22Rv1 (cell line): ENCODE measurements at regions not wholly inside any gene's neighbourhood (a gene's known extent, or its start where the extent isn't known, plus 50 kb on each side); places are given as distances from the start of the nearest gene placed in this dataset.

Source experiments
- H3K27ac ChIP-seq: fragments of 450-650 bp; 2 replicates; pipeline ENCODE4 v1.5.1; 2017
- CTCF ChIP-seq: fragments of 450-650 bp; IDR thresholded peaks from 2 replicates; pipeline ENCODE4 v1.5.1; 2017; ENCODE audit warnings: mild to moderate bottlenecking
- ZFX ChIP-seq: fragments of 450-650 bp; IDR thresholded peaks from 2 replicates; pipeline ENCODE4 v1.6.1; 2017; ENCODE audit warnings: antibody characterized with exemption, borderline replicate concordance

- TF ChIP-seq ZFX, result no peak
- no peak for TF ChIP-seq CTCF
- no peak overlapping the region for H3K27ac ChIP-seq
Measured at GRCh38 chr16:86090461-86091170, 191.7 kb downstream of the IRF8 start.

DNA sequence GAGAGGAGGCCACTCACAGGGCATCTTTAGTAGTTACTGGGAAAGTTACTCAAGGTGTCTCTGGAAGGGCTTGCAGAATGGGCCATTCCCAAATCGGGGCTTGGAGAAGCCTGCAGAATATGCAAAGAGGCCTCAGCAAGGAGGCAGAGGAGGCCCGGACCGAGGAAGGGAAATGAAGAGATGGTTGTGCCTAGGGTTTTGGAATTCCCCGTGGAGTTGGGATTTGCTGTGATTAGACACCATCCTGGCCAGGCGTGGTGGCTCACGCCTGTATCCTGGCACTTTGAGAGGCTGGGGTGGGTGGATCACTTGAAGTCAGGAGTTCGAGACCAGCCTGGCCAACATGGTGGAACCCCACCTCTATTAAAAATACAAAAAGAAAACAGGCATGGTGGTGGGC, 193.0 kb downstream of the IRF8 start:
- H3K27ac ChIP-seq, result no peak overlapping the region
- TF ChIP-seq CTCF, result no peak
- TF ChIP-seq ZFX, result no peak

GRCh38 chr16:86092586-86093480, 193.9 kb downstream of the IRF8 start:
- TF ChIP-seq CTCF (no peak), ZFX (no peak)
- H3K27ac ChIP-seq, result no peak overlapping the region

GRCh38 chr16:86093801-86094750, 195.1 kb downstream of the IRF8 start:
- TF ChIP-seq ZFX (no peak), CTCF (no peak)
- no peak overlapping the region for H3K27ac ChIP-seq

DNA sequence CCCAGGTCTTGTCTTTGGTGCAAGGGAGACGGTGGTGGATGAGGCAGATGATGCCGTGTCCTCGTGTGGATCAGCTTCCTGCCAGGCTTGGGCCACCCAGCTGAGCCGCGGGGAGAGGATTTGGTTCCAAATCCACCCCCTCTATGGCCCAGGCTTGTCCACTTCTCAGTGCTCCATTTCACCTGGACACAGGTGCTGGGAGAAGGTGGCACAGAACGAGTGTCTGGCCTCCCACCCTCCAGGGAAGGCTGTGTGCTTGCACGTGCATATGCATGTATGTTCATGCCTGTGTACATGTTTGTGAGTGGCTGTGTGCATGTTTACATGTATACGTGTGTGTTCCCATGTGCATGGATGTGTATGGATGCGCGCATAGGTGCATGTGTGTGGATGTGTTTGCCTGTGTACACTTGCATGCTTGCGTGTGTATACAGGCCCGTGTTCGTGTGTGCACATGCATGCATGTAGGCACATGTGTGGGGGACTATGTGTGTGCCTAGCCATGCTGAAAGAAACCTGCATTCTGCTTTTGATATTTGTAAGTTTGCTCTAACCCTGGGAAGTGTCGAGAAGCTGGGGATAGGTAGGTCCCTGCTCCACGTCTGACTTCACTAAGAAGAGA, 196.3 kb downstream of the IRF8 start:
- TF ChIP-seq ZFX (no peak), CTCF (no peak)
- no peak overlapping the region for H3K27ac ChIP-seq

DNA sequence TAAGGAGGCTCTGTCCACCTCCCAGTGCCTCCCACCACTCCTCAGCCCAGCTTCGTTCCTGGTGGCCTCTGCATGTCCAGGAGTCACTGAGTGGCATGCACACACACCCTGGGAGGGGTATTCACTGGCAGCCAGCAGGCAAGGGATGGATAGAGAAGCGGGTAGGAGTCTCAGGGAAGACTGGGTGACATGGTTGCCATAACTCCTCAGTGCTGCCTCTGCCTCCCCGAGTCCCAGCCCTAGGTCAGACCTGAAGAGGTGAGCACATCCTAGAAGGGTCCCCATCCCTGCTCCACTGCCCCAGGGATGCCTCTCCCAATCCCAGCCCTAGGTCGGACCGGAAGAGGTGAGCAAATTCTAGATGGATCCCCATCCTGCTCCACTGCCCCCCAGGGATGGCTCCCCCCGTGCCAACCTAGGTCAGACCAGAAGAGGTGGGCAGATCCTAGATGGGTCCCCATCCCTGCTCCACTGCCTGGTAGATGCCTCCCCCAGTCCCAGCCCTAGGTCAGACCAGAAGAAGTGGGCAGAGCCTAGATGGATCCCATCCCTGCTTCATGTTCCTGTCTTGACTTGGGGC, 197.0 kb downstream of the IRF8 start:
- H3K27ac ChIP-seq, result no peak overlapping the region
- no peak for TF ChIP-seq ZFX
- TF ChIP-seq CTCF, result no peak
